Activated CD4-positive, alpha-beta T cell treated with anti-CD3 and anti-CD28 coated beads for 1 hour (primary cell): ENCODE measurements at regions not wholly inside any gene's neighbourhood (a gene's known extent, or its start where the extent isn't known, plus 50 kb on each side); places are given as distances from the start of the nearest gene placed in this dataset.
"Not testable (repeated sequence)": the region's sequence is repeated elsewhere in the genome, so short reads cannot be mapped to it uniquely, and the experiment has no call there.

Experiments
- DNase-seq: peaks from one replicate; pipeline ENCODE4 v3.0.0-alpha.2; 2020

GRCh38 chr6:140269591-140270165 lies 895.2 kb upstream of the CITED2 start:
- DNase-seq = no peak

- no peak for DNase-seq
These were observed 890.0 kb upstream of the CITED2 start for GRCh38 chr6:140264431-140264830.

- DNase-seq = not testable (repeated sequence)
These were observed 883.9 kb upstream of the CITED2 start for GRCh38 chr6:140258302-140258701.

GRCh38 chr6:140256248-140256647 lies 881.8 kb upstream of the CITED2 start:
- no peak for DNase-seq

GRCh38 chr6:140253096-140253495 lies 878.6 kb upstream of the CITED2 start:
- DNase-seq = no peak

- no peak for DNase-seq
These were observed 877.7 kb upstream of the CITED2 start for GRCh38 chr6:140252099-140252498.

GRCh38 chr6:140245296-140246040 lies 871.0 kb upstream of the CITED2 start:
- no peak for DNase-seq

- no peak for DNase-seq
These were observed 862.8 kb upstream of the CITED2 start for GRCh38 chr6:140237251-140237650.

GRCh38 chr6:140236732-140237131 lies 862.3 kb upstream of the CITED2 start:
- no peak for DNase-seq

GRCh38 chr6:140230282-140230681 lies 855.8 kb upstream of the CITED2 start:
- no peak for DNase-seq

- DNase-seq = no peak
These were observed 854.0 kb upstream of the CITED2 start for GRCh38 chr6:140228491-140228890.

GRCh38 chr6:140226637-140227036 lies 852.2 kb upstream of the CITED2 start:
- DNase-seq = no peak

GRCh38 chr6:140225701-140226436 lies 851.4 kb upstream of the CITED2 start:
- no peak for DNase-seq

- DNase-seq = no peak
These were observed 842.8 kb upstream of the CITED2 start for GRCh38 chr6:140217283-140217682.

- no peak for DNase-seq
These were observed 835.3 kb upstream of the CITED2 start for GRCh38 chr6:140209775-140210174.

- no peak for DNase-seq
These were observed 833.8 kb upstream of the CITED2 start for GRCh38 chr6:140208286-140208685.

GRCh38 chr6:140205795-140206593 lies 831.5 kb upstream of the CITED2 start:
- DNase-seq = no peak

- no peak for DNase-seq
These were observed 829.7 kb upstream of the CITED2 start for GRCh38 chr6:140204154-140204553.

GRCh38 chr6:140203661-140204147 lies 829.3 kb upstream of the CITED2 start:
- DNase-seq = no peak

- DNase-seq = no peak
These were observed 828.6 kb upstream of the CITED2 start for GRCh38 chr6:140202964-140203515.

GRCh38 chr6:140201787-140202458 lies 827.5 kb upstream of the CITED2 start:
- no peak for DNase-seq

GRCh38 chr6:140193269-140193668 lies 818.8 kb upstream of the CITED2 start:
- no peak for DNase-seq
